ENCODE measurements at regions not wholly inside any gene's neighbourhood (a gene's known extent, or its start where the extent isn't known, plus 50 kb on each side); places are given as distances from the start of the nearest gene placed in this dataset.

DNA sequence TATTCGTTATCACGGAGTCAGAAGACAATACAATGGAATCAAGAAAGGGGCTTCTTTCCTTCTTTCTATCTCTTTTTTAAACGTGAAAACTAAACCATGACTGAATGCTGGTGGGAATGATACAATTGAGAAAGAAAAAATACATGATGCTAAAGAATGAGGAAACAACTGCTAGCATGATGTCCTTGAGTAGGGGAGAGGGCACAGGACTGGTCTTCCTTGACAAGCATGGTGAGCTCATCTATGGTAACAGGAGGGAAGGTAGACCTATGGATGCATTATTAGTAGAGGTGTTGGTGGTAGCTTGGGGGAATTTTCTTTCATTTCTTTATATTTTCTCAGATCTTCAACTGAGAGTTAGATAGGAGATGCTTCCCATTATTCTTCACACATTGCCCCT lies 88.9 kb upstream of the COL1A2 start:
- no peak for TF ChIP-seq CTBP1 (IDR thresholded peaks at IDR 0.05; ENCODE audit: borderline replicate concordance)
- TF ChIP-seq ARNT (IDR thresholded peaks at IDR 0.05), result no peak
- TF ChIP-seq ZNF384 (IDR thresholded peaks at IDR 0.05), result no peak
- TF ChIP-seq SP1 (IDR thresholded peaks at IDR 0.05), result no peak
- TF ChIP-seq FOXA1 (IDR thresholded peaks at IDR 0.05), result no peak
- TF ChIP-seq HDGF (IDR thresholded peaks at IDR 0.05; ENCODE audit: borderline replicate concordance), result no peak
- TF ChIP-seq FOXM1 (IDR thresholded peaks at IDR 0.05; ENCODE audit: borderline replicate concordance), result no peak
- TF ChIP-seq BHLHE40 (IDR thresholded peaks at IDR 0.05; ENCODE audit: borderline replicate concordance), result no peak
- no peak for TF ChIP-seq ELF4 (IDR thresholded peaks at IDR 0.05)
- TF ChIP-seq L3MBTL2 (conservative IDR thresholded peaks at IDR 0.05), result no peak
- TF ChIP-seq TARDBP (IDR thresholded peaks at IDR 0.05), result no peak
- TF ChIP-seq FOXK2 (IDR thresholded peaks at IDR 0.05), result no peak
